Mucosa of descending colon (tissue), 3 donors: ENCODE measurements at regions not wholly inside any gene's neighbourhood (a gene's known extent, or its start where the extent isn't known, plus 50 kb on each side); places are given as distances from the start of the nearest gene placed in this dataset.

Experiments used
- ATAC-seq: fragments of 200-7000 bp; cut with Tn5 transposase; one replicate; pipeline ENCODE4 v1.9.1; 2020; ENCODE audit warnings: mild to moderate bottlenecking, moderate library complexity
- DNase-seq, 3 donors: peaks; one replicate each; pipeline ENCODE4 v3.0.0-alpha.2; 2020
- H3K36me3 ChIP-seq: fragments of 200-600 bp; one replicate; pipeline ENCODE4 v1.8.0; 2021; ENCODE audit warnings: low read depth, mild to moderate bottlenecking
- H3K4me1 ChIP-seq: fragments of 200-600 bp; one replicate; pipeline ENCODE4 v1.8.0; 2021; ENCODE audit warnings: low read depth, mild to moderate bottlenecking
- H3K4me3 ChIP-seq: fragments of 200-600 bp; one replicate; pipeline ENCODE4 v1.8.0; 2021; ENCODE audit warnings: mild to moderate bottlenecking
- H3K9me3 ChIP-seq: fragments of 200-600 bp; one replicate; pipeline ENCODE4 v1.8.0; 2021; ENCODE audit warnings: mild to moderate bottlenecking
- CTCF ChIP-seq: fragments of 200-600 bp; IDR thresholded peaks from one replicate; pipeline ENCODE4 v1.8.0; 2022; ENCODE audit warnings: antibody characterized with exemption, mild to moderate bottlenecking
- intact Hi-C, 2 donors: fragments of 100-400 bp; cut with DNase I in 1 of 2; cut with micrococcal nuclease in 1 of 2; formaldehyde crosslinking; loops; one replicate each; pipeline versions ENCODE4 v1.11.0 to v1.11.1; 2022; cut with DNase I, micrococcal nuclease
- donor health status: DM: no; HTN: no; CAD: no; lungs with moderate emphysema.
- donor health status: DM: no; HTN: no; CAD: no.
- donor health status: DM: no; HTN: yes; CAD: no.

DNA sequence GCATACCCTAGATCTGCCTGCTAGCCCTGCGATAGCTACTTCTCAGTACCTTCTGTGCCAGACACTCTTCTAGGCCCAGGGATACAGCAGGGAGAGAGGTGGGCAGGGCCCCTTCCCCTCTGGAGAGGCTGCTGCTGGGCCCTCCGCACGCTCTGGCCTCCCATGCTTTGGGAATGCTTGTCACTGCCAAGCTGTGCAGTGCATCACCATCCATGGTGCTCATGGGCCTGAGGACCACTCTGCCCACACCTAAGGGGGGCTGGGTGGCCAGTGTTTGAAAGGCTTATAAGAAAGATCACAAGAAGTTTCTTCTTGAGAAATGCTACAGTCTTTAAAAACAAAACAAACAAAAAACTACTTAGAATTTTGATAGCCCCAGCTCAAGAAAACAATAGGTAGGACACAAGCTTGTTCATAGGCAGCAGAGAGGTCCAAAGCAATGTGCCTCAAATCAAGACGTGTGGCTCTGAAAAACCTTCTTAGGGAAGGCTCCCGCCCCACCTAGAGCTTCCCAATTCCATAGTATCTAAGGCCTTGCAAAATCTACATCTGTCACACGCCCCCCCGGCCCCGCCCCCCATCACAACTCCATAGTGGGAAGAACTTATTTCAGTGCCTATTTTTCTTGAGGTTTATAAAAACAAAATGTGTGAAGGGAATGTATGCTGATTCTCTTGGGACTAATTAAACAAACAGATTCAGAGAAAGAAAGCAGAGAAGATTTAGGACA, 145.8 kb downstream of the TM9SF2 start:
- ATAC-seq (no peak), DNase-seq (no peak)
- no peaks in the 10 kb centered on the region for H3K36me3 ChIP-seq
- intact Hi-C loops: no loop called here
- H3K4me1 ChIP-seq: no peaks in the 10 kb centered on the region
- no peaks in the 10 kb centered on the region for H3K9me3 ChIP-seq
- TF ChIP-seq CTCF: no peak
- no peak overlapping the region for H3K4me3 ChIP-seq

GRCh38 chr13:99642841-99643240, 141.6 kb downstream of the TM9SF2 start:
- intact Hi-C loops: no loop called here
- no peak for DNase-seq
- ATAC-seq: no peak
- H3K4me3 ChIP-seq: no peak overlapping the region
- H3K4me1 ChIP-seq: peaks cover 6% of the 10 kb centered on the region
- H3K9me3 ChIP-seq: no peaks in the 10 kb centered on the region
- no peak for TF ChIP-seq CTCF
- H3K36me3 ChIP-seq: no peaks in the 10 kb centered on the region

DNA sequence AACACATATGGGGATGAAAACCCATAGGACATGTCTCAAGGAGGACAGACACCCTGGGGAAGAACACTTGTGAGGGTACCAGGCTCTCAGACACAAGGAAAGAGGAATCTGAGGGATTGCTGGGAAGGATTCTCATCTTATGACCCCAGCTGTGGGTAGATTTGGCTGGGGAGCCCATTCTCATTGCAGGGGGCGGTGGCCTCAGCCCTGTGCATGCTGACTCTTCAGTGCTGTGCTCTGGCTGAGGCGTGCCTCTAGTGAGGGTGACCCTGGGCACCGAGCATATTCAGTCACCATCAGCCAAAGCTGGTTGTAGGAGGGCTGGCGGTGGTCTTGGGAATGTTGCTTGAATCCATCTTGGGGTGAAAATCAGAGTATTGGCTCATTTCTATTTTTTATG, 140.7 kb downstream of the TM9SF2 start:
- DNase-seq: no peak
- no peaks in the 10 kb centered on the region for H3K9me3 ChIP-seq
- ATAC-seq: no peak
- H3K4me3 ChIP-seq: no peak overlapping the region
- intact Hi-C loops: no loop called here
- peaks cover 6% of the 10 kb centered on the region for H3K4me1 ChIP-seq
- H3K36me3 ChIP-seq: no peaks in the 10 kb centered on the region
- no peak for TF ChIP-seq CTCF

- intact Hi-C loops: no loop called here
- Histone ChIP-seq H3K36me3 (no peaks in the 10 kb centered on the region), H3K9me3 (no peaks in the 10 kb centered on the region), H3K4me3 (no peak overlapping the region), H3K4me1 (peaks cover 6% of the 10 kb centered on the region)
- no peak for TF ChIP-seq CTCF
- DNase-seq: no peak
- ATAC-seq: no peak
These were observed 139.0 kb downstream of the TM9SF2 start for GRCh38 chr13:99640260-99640659.

GRCh38 chr13:99639126-99639525, 137.9 kb downstream of the TM9SF2 start:
- intact Hi-C loops: no loop called here
- Histone ChIP-seq H3K36me3 (no peaks in the 10 kb centered on the region), H3K9me3 (no peaks in the 10 kb centered on the region), H3K4me1 (peaks cover 6% of the 10 kb centered on the region), H3K4me3 (no peak overlapping the region)
- ATAC-seq (no peak), DNase-seq (no peak)
- TF ChIP-seq CTCF: no peak
